KBM-7 (cell line): ENCODE measurements at regions not wholly inside any gene's neighbourhood (a gene's known extent, or its start where the extent isn't known, plus 50 kb on each side); places are given as distances from the start of the nearest gene placed in this dataset.
"Not testable (repeated sequence)": the region's sequence is repeated elsewhere in the genome, so short reads cannot be mapped to it uniquely, and the experiment has no call there.

Experiments
- DNase-seq: peaks from one replicate; pipeline ENCODE4 v3.0.0-alpha.2; 2015
- in situ Hi-C: fragments of 300-500 bp; cut with MboI; formaldehyde crosslinking; loops from 2 replicates; pipeline ENCODE4 v1.14.3; 2020; ENCODE audit warnings: low sequenced_read_pairs, low pct_unique_long_range_greater_than_20kb, mixed read lengths

GRCh38 chr6:105868823-105869460, 217.2 kb upstream of the PRDM1 start:
- no peak for DNase-seq
- in situ Hi-C loops, result no loop called here

GRCh38 chr6:105867821-105868220, 218.3 kb upstream of the PRDM1 start:
- in situ Hi-C loops, result no loop called here

DNA sequence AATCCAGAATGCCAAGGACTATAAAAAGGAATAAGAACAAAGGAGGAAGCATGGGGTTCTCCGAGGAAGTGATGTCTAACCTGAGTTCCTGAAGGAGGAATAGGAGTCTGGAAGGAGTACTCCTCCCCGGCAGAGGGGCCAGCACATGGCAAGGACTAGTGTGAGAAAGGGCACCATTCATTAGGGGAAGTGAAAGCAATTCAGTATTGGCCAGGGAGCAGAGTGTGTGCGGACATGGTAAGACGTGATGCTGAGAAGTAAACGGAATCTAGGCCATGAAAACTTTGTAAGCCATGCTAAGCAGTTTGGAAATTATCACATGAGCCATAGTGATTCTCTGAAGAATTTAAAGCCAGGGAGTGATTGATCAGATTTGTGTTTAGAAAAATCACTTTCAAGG, 218.9 kb upstream of the PRDM1 start:
- no peak for DNase-seq
- in situ Hi-C loops, result no loop called here

More at GRCh38 chr6:105867821-105868220, 218.3 kb upstream of the PRDM1 start:
- DNase-seq, result no peak

DNA sequence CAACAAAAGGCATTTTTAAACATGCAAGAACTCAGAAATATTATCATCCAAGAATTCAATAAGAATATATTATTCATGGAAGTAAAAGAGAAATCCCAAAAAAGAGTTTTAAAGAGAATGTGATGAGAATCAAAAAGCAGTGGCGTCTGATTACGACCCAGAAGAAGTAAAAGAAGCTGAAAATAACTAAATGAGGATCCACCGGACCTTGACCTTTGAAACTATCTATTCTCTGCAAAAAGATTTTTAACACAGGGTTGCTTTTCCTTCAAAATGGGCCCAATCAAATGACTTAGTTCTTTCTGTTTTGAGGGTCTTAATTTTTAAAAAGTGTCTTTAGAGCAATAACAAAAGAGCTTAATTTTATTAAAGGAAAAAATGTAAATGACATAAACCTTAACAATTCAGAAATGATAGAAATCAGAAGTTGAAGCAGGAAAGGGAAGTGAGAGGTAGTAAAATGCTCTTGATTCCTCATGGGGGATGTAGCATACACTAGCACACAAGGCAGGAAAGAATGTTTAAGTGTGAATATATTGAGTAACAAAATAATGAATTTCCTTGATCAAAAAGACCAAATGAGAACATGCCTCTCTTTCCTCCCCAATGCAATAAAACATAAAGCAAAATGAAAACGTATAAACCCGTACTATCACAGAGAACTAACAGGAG, 223.1 kb upstream of the PRDM1 start:
- in situ Hi-C loops, result no loop called here
- DNase-seq, result peak; percentile 27

- DNase-seq, in situ Hi-C loops: not testable (repeated sequence)
Measured at GRCh38 chr6:105860927-105861326, 225.2 kb upstream of the PRDM1 start.

DNA sequence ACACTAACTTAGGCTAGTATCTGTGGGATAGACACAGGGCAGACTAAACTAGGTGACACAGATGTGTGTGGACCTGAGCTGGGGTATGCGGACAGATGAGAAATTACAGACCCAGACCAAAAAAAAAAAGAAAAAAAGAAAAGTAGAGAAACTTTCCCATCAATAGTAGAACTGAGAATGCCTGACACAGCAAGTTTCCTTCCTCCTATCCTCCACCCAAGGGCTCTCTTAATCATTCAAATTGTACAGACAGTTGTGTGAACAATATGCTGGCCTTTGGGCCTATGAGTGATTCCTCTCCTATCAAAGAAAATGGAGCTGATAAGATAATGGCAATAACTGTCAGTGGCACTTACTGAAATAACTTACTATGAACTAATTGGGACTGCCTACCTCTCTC, 226.7 kb upstream of the PRDM1 start:
- in situ Hi-C loops, result no loop called here
- no peak for DNase-seq

- not testable (repeated sequence) for DNase-seq
Measured at GRCh38 chr6:105858639-105859038, 227.5 kb upstream of the PRDM1 start.

DNA sequence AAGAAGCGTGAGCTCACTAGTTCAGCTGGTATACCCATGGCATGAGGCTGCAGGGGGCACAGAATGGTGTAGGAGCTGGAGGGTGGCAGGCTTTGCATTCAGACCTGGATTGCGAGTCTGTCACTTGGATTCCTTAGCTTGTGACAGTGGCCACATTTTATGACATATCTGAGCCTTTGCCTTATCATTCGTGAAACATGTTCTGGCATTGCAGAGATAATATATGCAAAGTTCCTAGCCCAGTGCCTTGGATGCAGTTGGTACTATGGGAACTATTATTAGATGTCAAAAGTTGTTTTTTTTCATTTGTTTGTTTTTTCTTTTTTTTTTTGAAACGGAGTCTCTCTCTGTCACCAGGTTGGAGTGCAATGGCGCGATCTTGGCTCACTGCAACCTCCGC, 230.7 kb upstream of the PRDM1 start:
- no peak for DNase-seq
- in situ Hi-C loops, result no loop called here

More at GRCh38 chr6:105858639-105859038, 227.5 kb upstream of the PRDM1 start:
- in situ Hi-C loops, result not testable (repeated sequence)

GRCh38 chr6:105853979-105854378, 232.2 kb upstream of the PRDM1 start:
- in situ Hi-C loops, DNase-seq: not testable (repeated sequence)

- in situ Hi-C loops, result no loop called here
Measured at GRCh38 chr6:105851606-105852005, 234.5 kb upstream of the PRDM1 start.

GRCh38 chr6:105851113-105851580, 235.0 kb upstream of the PRDM1 start:
- DNase-seq, result peak; percentile 43
- in situ Hi-C loops, result no loop called here

More at GRCh38 chr6:105851606-105852005, 234.5 kb upstream of the PRDM1 start:
- no peak for DNase-seq

DNA sequence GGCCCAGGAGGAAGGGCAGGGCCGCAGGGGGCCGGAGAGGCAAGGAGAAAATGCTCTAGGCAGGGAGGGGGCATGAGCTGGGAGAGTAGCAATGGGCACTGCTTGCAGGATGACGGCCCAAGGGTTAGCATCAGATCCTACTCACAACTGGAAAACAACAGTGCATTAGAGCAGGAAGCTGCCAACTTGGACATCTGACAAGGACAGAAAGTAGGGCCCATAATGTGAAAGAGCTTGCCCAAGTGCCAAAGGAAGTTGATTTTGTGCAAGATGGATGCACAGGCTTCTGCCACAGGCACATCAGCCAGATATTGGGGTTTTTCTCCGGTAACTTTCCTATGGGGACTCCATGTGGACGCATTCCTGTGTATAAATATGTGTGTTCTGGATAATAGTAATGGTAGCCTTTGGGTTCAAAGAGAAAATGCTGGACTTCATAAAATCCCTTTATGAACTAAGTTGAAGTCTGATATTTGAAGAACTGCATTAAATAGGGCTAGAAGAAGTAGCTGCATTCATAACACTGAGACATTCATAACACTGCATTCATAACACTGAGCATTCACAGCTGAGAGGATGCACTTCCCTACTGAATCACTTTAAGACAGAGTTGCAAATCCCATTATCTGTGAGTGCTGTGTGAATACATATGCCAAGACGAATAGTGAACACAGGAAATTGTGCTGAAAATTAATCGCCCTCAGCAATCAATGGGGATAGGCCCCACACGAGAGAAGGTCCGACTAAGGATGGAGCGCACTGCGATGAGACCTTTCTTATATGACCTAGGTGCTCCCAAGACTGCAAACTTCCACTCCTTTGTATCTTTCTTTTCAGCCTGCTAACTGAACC, 235.6 kb upstream of the PRDM1 start:
- in situ Hi-C loops, result no loop called here
- DNase-seq, result no peak

GRCh38 chr6:105849746-105850145, 236.4 kb upstream of the PRDM1 start:
- DNase-seq, result no peak
- in situ Hi-C loops, result no loop called here

DNA sequence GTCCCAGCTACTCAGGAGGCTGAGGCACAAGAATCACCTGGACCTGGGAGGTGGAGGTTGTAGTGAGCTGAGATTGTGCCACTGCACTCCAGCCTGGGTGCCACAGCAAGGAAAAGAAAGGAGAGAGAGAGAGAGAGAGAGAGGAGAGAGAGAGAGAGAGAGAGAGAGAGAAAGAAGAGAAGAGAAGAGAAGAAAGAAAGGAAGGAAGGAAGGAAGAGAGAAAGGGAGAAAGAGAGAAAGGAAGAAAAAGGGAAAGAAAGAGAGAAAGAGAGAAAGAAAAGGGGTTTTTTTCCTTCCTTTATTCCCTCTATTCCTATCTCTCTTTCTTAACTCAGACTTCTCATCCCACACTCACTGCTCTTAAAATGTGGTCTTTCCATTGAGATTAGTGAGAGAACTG, 238.7 kb upstream of the PRDM1 start:
- no peak for DNase-seq
- in situ Hi-C loops, result no loop called here

GRCh38 chr6:105844275-105844883, 241.8 kb upstream of the PRDM1 start:
- in situ Hi-C loops, result no loop called here
- DNase-seq, result no peak

- in situ Hi-C loops, result no loop called here
- DNase-seq, result no peak
Measured at GRCh38 chr6:105839266-105839665, 246.9 kb upstream of the PRDM1 start.

DNA sequence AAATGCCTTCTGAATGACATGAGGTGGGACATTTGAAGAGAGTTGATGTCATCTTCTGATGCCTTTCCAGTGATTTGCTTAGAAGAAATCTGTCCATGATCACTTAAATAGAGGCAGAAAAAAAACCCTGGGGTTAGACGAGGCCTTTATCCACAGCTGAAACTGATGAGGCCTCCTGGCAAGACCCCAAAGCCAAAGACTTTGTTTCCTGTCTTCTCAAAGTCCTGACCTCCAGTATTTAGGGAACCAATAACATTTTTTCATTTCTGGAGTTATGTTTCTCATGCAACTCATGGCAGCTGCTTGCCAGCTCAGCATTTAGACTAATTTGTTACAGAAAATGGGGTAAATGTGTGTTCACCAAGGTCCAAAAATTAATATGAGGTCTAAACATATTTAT, 248.0 kb upstream of the PRDM1 start:
- in situ Hi-C loops, result no loop called here
- DNase-seq, result no peak

GRCh38 chr6:105836889-105837288, 249.2 kb upstream of the PRDM1 start:
- in situ Hi-C loops, result no loop called here
- DNase-seq, result no peak

- DNase-seq, result no peak
- in situ Hi-C loops, result no loop called here
Measured at GRCh38 chr6:105836379-105836778, 249.8 kb upstream of the PRDM1 start.
